ENCODE measurements at regions not wholly inside any gene's neighbourhood (a gene's known extent, or its start where the extent isn't known, plus 50 kb on each side); places are given as distances from the start of the nearest gene placed in this dataset.
"Not testable (repeated sequence)": the region's sequence is repeated elsewhere in the genome, so short reads cannot be mapped to it uniquely, and the experiment has no call there.

GRCh38 chr14:105680736-105681098, 154.3 kb downstream of the TMEM121 start:
- not testable (repeated sequence) for H3K27ac ChIP-seq (ENCODE audit: low read length); H3K36me3 ChIP-seq (ENCODE audit: control insufficient read depth in 1 of 2, insufficient read depth in 2 of 2, low read length in 2 of 2); H3K4me3 ChIP-seq (ENCODE audit: low read depth in 1 of 2, low read length in 2 of 2); H3K9me3 ChIP-seq (ENCODE audit: control insufficient read depth in 1 of 2, low read length in 2 of 2); H3K4me1 ChIP-seq (ENCODE audit: control insufficient read depth in 1 of 2, insufficient read depth in 2 of 2, low read length in 2 of 2); H3K27me3 ChIP-seq (ENCODE audit: low read depth, low read length)

GRCh38 chr14:105681606-105682185, 155.3 kb downstream of the TMEM121 start:
- not testable (repeated sequence) for H3K36me3 ChIP-seq (ENCODE audit: control insufficient read depth in 1 of 2, insufficient read depth in 2 of 2, low read length in 2 of 2); H3K27ac ChIP-seq (ENCODE audit: low read length); H3K4me1 ChIP-seq (ENCODE audit: control insufficient read depth in 1 of 2, insufficient read depth in 2 of 2, low read length in 2 of 2); H3K9me3 ChIP-seq (ENCODE audit: control insufficient read depth in 1 of 2, low read length in 2 of 2); H3K27me3 ChIP-seq (ENCODE audit: low read depth, low read length); H3K4me3 ChIP-seq (ENCODE audit: low read depth in 1 of 2, low read length in 2 of 2)

- not testable (repeated sequence) for H3K27ac ChIP-seq (ENCODE audit: low read length); H3K36me3 ChIP-seq (ENCODE audit: control insufficient read depth in 1 of 2, insufficient read depth in 2 of 2, low read length in 2 of 2); H3K4me1 ChIP-seq (ENCODE audit: control insufficient read depth in 1 of 2, insufficient read depth in 2 of 2, low read length in 2 of 2); H3K9me3 ChIP-seq (ENCODE audit: control insufficient read depth in 1 of 2, low read length in 2 of 2); H3K4me3 ChIP-seq (ENCODE audit: low read depth in 1 of 2, low read length in 2 of 2); H3K27me3 ChIP-seq (ENCODE audit: low read depth, low read length)
Measured at GRCh38 chr14:105682442-105682841, 156.1 kb downstream of the TMEM121 start.

DNA sequence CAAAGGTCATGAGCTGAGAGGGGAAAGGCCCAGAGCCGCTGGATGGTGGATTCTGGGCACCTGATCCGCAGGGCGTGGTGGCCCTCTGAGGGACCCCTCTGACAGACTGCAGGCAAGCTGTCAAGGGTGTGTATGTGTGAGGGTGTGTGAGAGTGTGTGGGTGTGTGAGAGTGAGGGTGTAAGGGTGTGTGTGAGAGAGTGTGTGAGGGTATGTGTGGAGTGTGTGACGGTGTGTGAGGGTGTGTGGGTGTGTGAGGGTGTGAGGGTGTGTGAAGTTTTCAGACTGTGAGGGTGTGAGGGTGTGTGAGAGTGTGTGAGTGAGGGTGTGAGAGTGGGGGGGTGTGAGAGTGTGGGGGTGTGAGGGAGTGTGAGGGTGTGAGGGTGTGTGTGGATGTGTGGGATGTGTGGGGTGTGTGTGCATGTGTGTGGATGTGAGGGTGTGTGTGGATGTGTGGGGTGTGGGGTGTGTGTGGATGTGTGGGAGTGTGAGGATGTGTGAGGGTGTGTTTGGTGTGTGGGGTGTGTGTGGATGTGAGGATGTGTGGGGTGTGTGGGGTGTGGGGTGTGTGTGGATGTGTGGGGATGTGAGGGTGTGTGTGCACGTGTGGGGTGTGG, 156.7 kb downstream of the TMEM121 start:
- no peaks in the 10 kb centered on the region for H3K9me3 ChIP-seq (ENCODE audit: control insufficient read depth in 1 of 2, low read length in 2 of 2)
- H3K27ac ChIP-seq (ENCODE audit: low read length), result no peak overlapping the region
- no peak overlapping the region for H3K4me3 ChIP-seq (ENCODE audit: low read depth in 1 of 2, low read length in 2 of 2)
- H3K4me1 ChIP-seq (ENCODE audit: control insufficient read depth in 1 of 2, insufficient read depth in 2 of 2, low read length in 2 of 2), result no peaks in the 10 kb centered on the region
- H3K36me3 ChIP-seq (ENCODE audit: control insufficient read depth in 1 of 2, insufficient read depth in 2 of 2, low read length in 2 of 2), result no peaks in the 10 kb centered on the region
- no peaks in the 10 kb centered on the region for H3K27me3 ChIP-seq (ENCODE audit: low read depth, low read length)

- H3K27ac ChIP-seq (ENCODE audit: low read length); H3K9me3 ChIP-seq (ENCODE audit: control insufficient read depth in 1 of 2, low read length in 2 of 2); H3K27me3 ChIP-seq (ENCODE audit: low read depth, low read length); H3K4me1 ChIP-seq (ENCODE audit: control insufficient read depth in 1 of 2, insufficient read depth in 2 of 2, low read length in 2 of 2); H3K4me3 ChIP-seq (ENCODE audit: low read depth in 1 of 2, low read length in 2 of 2); H3K36me3 ChIP-seq (ENCODE audit: control insufficient read depth in 1 of 2, insufficient read depth in 2 of 2, low read length in 2 of 2): not testable (repeated sequence)
Measured at GRCh38 chr14:105684056-105684455, 157.7 kb downstream of the TMEM121 start.

DNA sequence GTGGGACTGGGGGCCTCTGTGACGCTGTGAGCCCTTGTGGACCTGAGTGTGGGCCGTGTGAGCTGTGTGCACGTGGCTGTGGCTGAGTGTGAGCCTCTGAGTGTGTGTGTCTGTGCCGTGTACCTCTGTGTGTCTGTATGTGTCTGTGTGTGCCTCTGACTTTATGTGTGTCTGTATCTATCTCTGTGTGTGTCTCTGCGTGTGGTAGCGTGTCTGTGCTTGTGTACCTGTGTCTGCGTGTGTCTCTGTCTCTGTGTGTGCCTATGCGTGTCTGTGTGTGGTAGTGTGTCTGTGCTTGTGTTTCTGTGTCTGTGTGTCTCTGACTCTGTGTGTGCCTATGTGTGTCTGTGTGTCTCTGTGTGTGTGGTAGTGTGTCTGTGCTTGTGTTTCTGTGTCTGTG, 158.2 kb downstream of the TMEM121 start:
- H3K27me3 ChIP-seq (ENCODE audit: low read depth, low read length); H3K36me3 ChIP-seq (ENCODE audit: control insufficient read depth in 1 of 2, insufficient read depth in 2 of 2, low read length in 2 of 2); H3K4me1 ChIP-seq (ENCODE audit: control insufficient read depth in 1 of 2, insufficient read depth in 2 of 2, low read length in 2 of 2); H3K4me3 ChIP-seq (ENCODE audit: low read depth in 1 of 2, low read length in 2 of 2); H3K9me3 ChIP-seq (ENCODE audit: control insufficient read depth in 1 of 2, low read length in 2 of 2); H3K27ac ChIP-seq (ENCODE audit: low read length): not testable (repeated sequence)

- Histone ChIP-seq H3K4me1 (ENCODE audit: control insufficient read depth in 1 of 2, insufficient read depth in 2 of 2, low read length in 2 of 2) (no peaks in the 10 kb centered on the region), H3K36me3 (ENCODE audit: control insufficient read depth in 1 of 2, insufficient read depth in 2 of 2, low read length in 2 of 2) (no peaks in the 10 kb centered on the region), H3K27me3 (ENCODE audit: low read depth, low read length) (no peaks in the 10 kb centered on the region), H3K9me3 (ENCODE audit: control insufficient read depth in 1 of 2, low read length in 2 of 2) (no peaks in the 10 kb centered on the region), H3K4me3 (ENCODE audit: low read depth in 1 of 2, low read length in 2 of 2) (no peak overlapping the region), H3K27ac (ENCODE audit: low read length) (no peak overlapping the region)
Measured at GRCh38 chr14:105685003-105685402, 158.6 kb downstream of the TMEM121 start.

GRCh38 chr14:105685605-105686004, 159.2 kb downstream of the TMEM121 start:
- not testable (repeated sequence) for H3K27me3 ChIP-seq (ENCODE audit: low read depth, low read length); H3K27ac ChIP-seq (ENCODE audit: low read length); H3K4me1 ChIP-seq (ENCODE audit: control insufficient read depth in 1 of 2, insufficient read depth in 2 of 2, low read length in 2 of 2); H3K36me3 ChIP-seq (ENCODE audit: control insufficient read depth in 1 of 2, insufficient read depth in 2 of 2, low read length in 2 of 2); H3K9me3 ChIP-seq (ENCODE audit: control insufficient read depth in 1 of 2, low read length in 2 of 2); H3K4me3 ChIP-seq (ENCODE audit: low read depth in 1 of 2, low read length in 2 of 2)

DNA sequence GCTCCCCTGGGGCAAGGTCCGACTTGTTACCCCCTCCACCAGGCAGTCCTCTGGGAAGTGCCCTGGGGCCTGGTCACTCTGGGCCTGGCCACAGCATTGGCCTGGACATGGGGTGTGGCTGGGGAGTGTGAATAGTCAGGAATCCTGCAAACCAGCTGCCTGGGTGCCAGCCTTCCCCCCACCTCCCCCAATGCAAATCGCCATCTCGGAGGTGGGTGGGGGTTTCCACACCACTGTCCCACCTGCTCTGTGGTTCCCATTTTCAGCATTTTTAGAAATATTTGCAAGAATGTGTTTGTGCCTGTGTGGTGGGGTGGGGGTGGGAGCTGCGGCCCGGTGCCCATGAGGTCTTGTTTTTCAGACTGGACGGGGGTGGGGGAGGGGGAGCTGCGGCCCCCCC, 159.7 kb downstream of the TMEM121 start:
- not testable (repeated sequence) for H3K36me3 ChIP-seq (ENCODE audit: control insufficient read depth in 1 of 2, insufficient read depth in 2 of 2, low read length in 2 of 2); H3K27me3 ChIP-seq (ENCODE audit: low read depth, low read length); H3K27ac ChIP-seq (ENCODE audit: low read length); H3K9me3 ChIP-seq (ENCODE audit: control insufficient read depth in 1 of 2, low read length in 2 of 2); H3K4me1 ChIP-seq (ENCODE audit: control insufficient read depth in 1 of 2, insufficient read depth in 2 of 2, low read length in 2 of 2); H3K4me3 ChIP-seq (ENCODE audit: low read depth in 1 of 2, low read length in 2 of 2)

DNA sequence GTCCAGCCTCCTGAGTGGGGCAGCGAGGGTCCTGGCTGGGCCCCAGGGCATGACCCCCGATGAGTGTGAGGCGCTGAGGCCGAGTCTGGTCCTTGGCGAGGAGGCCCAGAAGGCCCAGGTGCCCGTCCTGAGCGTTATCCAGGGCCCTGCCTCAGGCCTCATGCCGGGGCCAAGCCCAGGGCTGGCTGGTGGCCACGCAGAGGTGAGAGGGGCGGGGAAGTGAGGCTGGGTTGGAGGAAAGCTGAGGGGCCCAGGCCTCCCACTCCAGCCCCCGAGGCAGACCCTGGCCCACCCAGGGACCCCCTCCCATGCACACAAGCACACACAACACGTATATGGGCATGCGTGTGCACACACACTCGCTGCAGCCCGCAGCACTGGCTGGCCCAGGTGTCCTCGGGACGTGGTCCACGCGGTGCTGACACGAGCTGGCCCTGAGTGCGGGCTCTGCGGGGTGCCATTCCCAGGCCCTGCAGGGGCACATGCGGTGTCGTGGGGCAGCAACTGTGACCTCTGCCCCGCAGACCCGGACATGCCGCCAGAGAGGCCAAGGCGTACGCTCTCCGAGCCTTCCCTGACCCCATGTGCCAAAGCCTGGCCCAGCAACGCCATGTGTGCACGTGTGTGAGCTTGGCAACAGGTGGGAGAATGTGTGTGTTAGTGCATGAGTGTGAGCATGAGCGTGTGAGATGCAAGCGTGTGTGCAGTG, 160.2 kb downstream of the TMEM121 start:
- not testable (repeated sequence) for H3K4me3 ChIP-seq (ENCODE audit: low read depth in 1 of 2, low read length in 2 of 2); H3K27ac ChIP-seq (ENCODE audit: low read length); H3K4me1 ChIP-seq (ENCODE audit: control insufficient read depth in 1 of 2, insufficient read depth in 2 of 2, low read length in 2 of 2); H3K27me3 ChIP-seq (ENCODE audit: low read depth, low read length); H3K36me3 ChIP-seq (ENCODE audit: control insufficient read depth in 1 of 2, insufficient read depth in 2 of 2, low read length in 2 of 2); H3K9me3 ChIP-seq (ENCODE audit: control insufficient read depth in 1 of 2, low read length in 2 of 2)

- not testable (repeated sequence) for H3K36me3 ChIP-seq (ENCODE audit: control insufficient read depth in 1 of 2, insufficient read depth in 2 of 2, low read length in 2 of 2); H3K4me3 ChIP-seq (ENCODE audit: low read depth in 1 of 2, low read length in 2 of 2); H3K27me3 ChIP-seq (ENCODE audit: low read depth, low read length); H3K9me3 ChIP-seq (ENCODE audit: control insufficient read depth in 1 of 2, low read length in 2 of 2); H3K27ac ChIP-seq (ENCODE audit: low read length); H3K4me1 ChIP-seq (ENCODE audit: control insufficient read depth in 1 of 2, insufficient read depth in 2 of 2, low read length in 2 of 2)
Measured at GRCh38 chr14:105687171-105688022, 161.0 kb downstream of the TMEM121 start.

Measured in muscle layer of duodenum (tissue), 2 donors.